CD4-positive, alpha-beta T cell (primary cell): ENCODE measurements at regions not wholly inside any gene's neighbourhood (a gene's known extent, or its start where the extent isn't known, plus 50 kb on each side); places are given as distances from the start of the nearest gene placed in this dataset.

Experiments used
- ATAC-seq: fragments of 200-7000 bp; cut with Tn5 transposase; one replicate; pipeline ENCODE4 v1.10.0; 2022; ENCODE audit warnings: mild to moderate bottlenecking; ENCODE audit not compliant: poor library complexity
- CTCF ChIA-PET: fragments of 350-600 bp; sonication (Branson Sonifier 250); formaldehyde crosslinking; loops from one replicate; lab custom pipeline; 2021; ENCODE audit warnings: antibody characterized with exemption, inconsistent platforms; lab: Charles Lee
- POLR2A ChIA-PET: fragments of 350-600 bp; sonication (Branson Sonifier 250); formaldehyde crosslinking; loops from one replicate; lab custom pipeline; 2021; ENCODE audit warnings: antibody characterized with exemption, inconsistent platforms; lab: Charles Lee
- DNase-seq, 14 experiments: peaks; one replicate each; pipeline ENCODE4 v3.0.0-alpha.2; 2013 to 2020; ENCODE audit warnings: mixed read lengths in 2 of 14
- H3K27ac ChIP-seq, 2 donors: one replicate each; pipeline versions ENCODE4 v1.5.1 to v1.7.0; 2013; ENCODE audit warnings: low read length in 2 of 2, low read depth in 1 of 2, mild to moderate bottlenecking in 1 of 2
- H3K27me3 ChIP-seq, 2 experiments: 1 replicate in 1 of 2; 2 replicates in 1 of 2; pipeline versions ENCODE4 v1.6.1 to v1.7.0; 2013; ENCODE audit warnings: low read length in 2 of 2, control low read depth in 1 of 2, mild to moderate bottlenecking in 1 of 2, moderate library complexity in 1 of 2; ENCODE audit not compliant: insufficient read depth in 2 of 2, control insufficient read depth in 1 of 2
- H3K36me3 ChIP-seq: one replicate; pipeline ENCODE4 v1.6.1; 2013; ENCODE audit warnings: low read length, control low read depth; ENCODE audit not compliant: insufficient read depth
- H3K4me1 ChIP-seq: one replicate; pipeline ENCODE4 v1.6.1; 2013; ENCODE audit warnings: low read length, control low read depth; ENCODE audit not compliant: insufficient read depth
- H3K4me3 ChIP-seq: one replicate; pipeline ENCODE4 v1.5.1; 2013; ENCODE audit warnings: mild to moderate bottlenecking, low read length, moderate library complexity
- H3K9me3 ChIP-seq, 2 experiments: 1 replicate in 1 of 2; 2 replicates in 1 of 2; pipeline versions ENCODE4 v1.6.1 to v1.7.0; 2013; ENCODE audit warnings: low read length in 2 of 2, mild to moderate bottlenecking in 2 of 2, control low read depth in 1 of 2, moderate library complexity in 1 of 2; ENCODE audit not compliant: control insufficient read depth in 1 of 2, insufficient read depth in 1 of 2
- H3K27ac Mint-ChIP-seq: one replicate; pipeline ENCODE4 v1.8.0; 2020; ENCODE audit warnings: mixed read lengths
- H3K27me3 Mint-ChIP-seq: one replicate; pipeline ENCODE4 v1.8.0; 2021; ENCODE audit warnings: mixed read lengths
- H3K36me3 Mint-ChIP-seq: one replicate; pipeline ENCODE4 v1.8.0; 2021; ENCODE audit warnings: low read depth, mixed read lengths
- H3K4me1 Mint-ChIP-seq: one replicate; pipeline ENCODE4 v1.8.0; 2021; ENCODE audit warnings: low read depth, mixed read lengths
- H3K4me3 Mint-ChIP-seq: one replicate; pipeline ENCODE4 v1.8.0; 2020; ENCODE audit warnings: mild to moderate bottlenecking, mixed read lengths
- H3K9me3 Mint-ChIP-seq: one replicate; pipeline ENCODE4 v1.8.0; 2020; ENCODE audit warnings: mixed read lengths
- CTCF ChIP-seq: fragments of 200-600 bp; IDR thresholded peaks from one replicate; pipeline ENCODE4 v1.8.0; 2022; ENCODE audit warnings: antibody characterized with exemption, mild to moderate bottlenecking
- intact Hi-C, 2 experiments: fragments of 100-400 bp; cut with DNase I in 1 of 2; cut with micrococcal nuclease in 1 of 2; formaldehyde crosslinking; loops; one replicate each; pipeline versions ENCODE4 v1.15.1 to v1.9.0; 2023 to 2025; cut with DNase I, micrococcal nuclease

DNA sequence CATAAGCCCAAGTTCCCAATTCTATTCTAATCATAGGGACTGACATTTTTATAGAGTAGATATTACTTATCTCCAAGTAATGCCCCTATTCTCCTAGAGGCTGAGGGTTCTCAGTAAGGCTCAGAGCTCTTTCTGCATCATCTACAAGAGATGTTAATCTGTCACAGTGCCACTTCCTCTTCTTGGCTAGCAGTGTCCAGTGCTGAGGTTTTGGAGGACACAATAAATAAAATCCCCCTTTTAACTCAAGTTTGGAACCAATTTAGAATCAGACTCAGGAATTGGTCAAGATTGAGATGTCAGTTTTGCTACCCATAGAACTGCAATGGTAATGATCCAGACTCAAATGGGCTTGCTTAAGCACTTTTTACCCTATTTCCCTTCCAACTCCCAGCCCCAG lies 154.1 kb upstream of the ARID2 start:
- Histone ChIP-seq H3K9me3 (no peaks in the 10 kb centered on the region), H3K4me3 (no peak overlapping the region), H3K27ac (no peak overlapping the region), H3K27me3 (no peaks in the 10 kb centered on the region), H3K36me3 (no peaks in the 10 kb centered on the region), H3K4me1 (no peaks in the 10 kb centered on the region)
- Mint-ChIP-seq H3K4me3 (no peak overlapping the region), H3K36me3 (no peaks in the 10 kb centered on the region), H3K4me1 (peaks cover 7% of the 10 kb centered on the region), H3K27ac (no peak overlapping the region), H3K9me3 (no peaks in the 10 kb centered on the region), H3K27me3 (no peaks in the 10 kb centered on the region)
- intact Hi-C loops = no loop called here
- ATAC-seq (no peak), DNase-seq (peak in 1 of 14 experiments; percentile 7)
- ChIA-PET POLR2A (no interaction called here), CTCF (no interaction called here)
- no peak for TF ChIP-seq CTCF

DNA sequence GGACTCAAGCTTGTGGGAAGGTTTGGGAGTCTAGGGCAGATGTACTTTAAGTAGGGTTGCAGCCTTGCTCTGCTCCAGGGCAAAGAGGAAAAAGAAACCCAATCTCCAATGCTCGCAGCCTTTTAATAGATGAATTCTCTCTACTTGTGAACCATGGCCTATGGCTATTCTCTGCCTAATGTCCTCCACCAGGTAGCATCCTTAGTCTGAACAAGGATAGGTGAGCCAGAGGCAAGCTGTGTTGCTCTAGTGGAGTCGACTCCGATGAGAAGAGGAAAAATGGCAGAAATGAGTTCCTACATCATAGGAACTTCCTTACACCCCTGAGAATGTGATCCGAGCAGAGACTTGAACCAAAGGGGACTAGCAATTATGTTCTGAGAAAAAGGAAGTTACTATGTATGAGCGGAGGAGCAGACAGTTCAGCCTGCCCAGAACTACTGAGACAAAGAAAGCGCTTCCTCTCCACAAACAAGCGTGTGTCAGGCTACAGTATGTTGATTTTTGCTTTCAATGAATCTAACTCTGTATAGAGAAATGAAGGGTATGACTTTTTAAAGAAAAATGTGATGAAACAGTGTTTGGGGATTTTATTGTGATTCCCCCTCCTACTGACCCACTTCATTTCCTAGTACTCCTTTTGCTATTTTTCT lies 153.6 kb upstream of the ARID2 start:
- no peak for ATAC-seq
- Histone ChIP-seq H3K27me3 (no peaks in the 10 kb centered on the region), H3K36me3 (no peaks in the 10 kb centered on the region), H3K9me3 (no peaks in the 10 kb centered on the region), H3K27ac (no peak overlapping the region), H3K4me3 (no peak overlapping the region), H3K4me1 (no peaks in the 10 kb centered on the region)
- TF ChIP-seq CTCF = no peak
- POLR2A ChIA-PET = no interaction called here
- intact Hi-C loops = no loop called here
- DNase-seq = peak in 2 of 14 experiments; percentile 21 to 23
- CTCF ChIA-PET = no interaction called here
- H3K27me3 Mint-ChIP-seq = no peaks in the 10 kb centered on the region
- no peak overlapping the region for H3K27ac Mint-ChIP-seq
- H3K4me1 Mint-ChIP-seq = peaks cover 7% of the 10 kb centered on the region
- H3K9me3 Mint-ChIP-seq = no peaks in the 10 kb centered on the region
- H3K4me3 Mint-ChIP-seq = no peak overlapping the region
- H3K36me3 Mint-ChIP-seq = no peaks in the 10 kb centered on the region

- H3K4me3 ChIP-seq = no peak overlapping the region
- no peaks in the 10 kb centered on the region for H3K9me3 ChIP-seq
- ATAC-seq = no peak
- ChIA-PET POLR2A (no interaction called here), CTCF (no interaction called here)
- Mint-ChIP-seq H3K27me3 (no peaks in the 10 kb centered on the region), H3K9me3 (no peaks in the 10 kb centered on the region), H3K4me3 (no peak overlapping the region), H3K4me1 (peaks cover 7% of the 10 kb centered on the region), H3K27ac (no peak overlapping the region), H3K36me3 (no peaks in the 10 kb centered on the region)
- H3K27ac ChIP-seq = no peak overlapping the region
- DNase-seq = no peak
- no peaks in the 10 kb centered on the region for H3K27me3 ChIP-seq
- intact Hi-C loops = no loop called here
- no peaks in the 10 kb centered on the region for H3K36me3 ChIP-seq
- TF ChIP-seq CTCF = no peak
- no peaks in the 10 kb centered on the region for H3K4me1 ChIP-seq
Observed at GRCh38 chr12:45577844-45578399, 151.6 kb upstream of the ARID2 start.
